ENCODE measurements at regions not wholly inside any gene's neighbourhood (a gene's known extent, or its start where the extent isn't known, plus 50 kb on each side); places are given as distances from the start of the nearest gene placed in this dataset.

GRCh38 chr1:219506473-219506899, 106.4 kb downstream of the ZC3H11B start:
- no peak for TF ChIP-seq CTCF (conservative IDR thresholded peaks at IDR 0.05; ENCODE audit: low read depth, low read length)
- TF ChIP-seq EZH2phosphoT487 (IDR thresholded peaks at IDR 0.05; ENCODE audit: borderline replicate concordance, low read length): no peak
- no peak for TF ChIP-seq EZH2 (IDR thresholded peaks at IDR 0.05; ENCODE audit: low read length, unreplicated experiment)

All from PC-3 (cell line).